ENCODE measurements at regions not wholly inside any gene's neighbourhood (a gene's known extent, or its start where the extent isn't known, plus 50 kb on each side); places are given as distances from the start of the nearest gene placed in this dataset.

GRCh38 chr9:6086006-6086655 is 70.7 kb upstream of the RANBP6 start:
- Histone ChIP-seq H3K9me3 (ENCODE audit: low read length) (no peaks in the 10 kb centered on the region), H3K4me2 (ENCODE audit: low read length) (no peak overlapping the region), H3K27ac (ENCODE audit: low read length) (no peak overlapping the region), H3K9ac (ENCODE audit: low read length) (no peak overlapping the region), H3K79me2 (replicated peaks; ENCODE audit: insufficient read depth, low read length) (no peaks in the 10 kb centered on the region), H3F3A (ENCODE audit: insufficient read depth, low read length, poor library complexity, severe bottlenecking) (no peaks in the 10 kb centered on the region), H3K27me3 (ENCODE audit: insufficient read depth, low read depth, low read length) (no peaks in the 10 kb centered on the region), H3K9me2 (ENCODE audit: insufficient read depth, low read length) (no peaks in the 10 kb centered on the region), H3K36me3 (ENCODE audit: insufficient read depth, low read length) (no peaks in the 10 kb centered on the region), H4K20me1 (ENCODE audit: insufficient read depth) (no peaks in the 10 kb centered on the region), H2AFZ (ENCODE audit: low read depth, low read length) (no peak overlapping the region), H3K4me3 (ENCODE audit: low read length) (no peak overlapping the region)
- TF ChIP-seq POLR2AphosphoS5 (IDR thresholded peaks at IDR 0.05) (no peak), EP300 (conservative IDR thresholded peaks at IDR 0.05; ENCODE audit: poor library complexity, severe bottlenecking) (no peak), TAF1 (IDR thresholded peaks at IDR 0.05; ENCODE audit: low read depth) (no peak), EZH2 (IDR thresholded peaks at IDR 0.05; ENCODE audit: borderline replicate concordance, insufficient read depth, low read length, poor library complexity, severe bottlenecking) (no peak), SMC3 (conservative IDR thresholded peaks at IDR 0.05; ENCODE audit: poor library complexity) (no peak), RAD21 (conservative IDR thresholded peaks at IDR 0.05) (no peak), MXI1 (conservative IDR thresholded peaks at IDR 0.05; ENCODE audit: poor library complexity, severe bottlenecking) (no peak)
- TF ChIP-seq, protein P1, sequence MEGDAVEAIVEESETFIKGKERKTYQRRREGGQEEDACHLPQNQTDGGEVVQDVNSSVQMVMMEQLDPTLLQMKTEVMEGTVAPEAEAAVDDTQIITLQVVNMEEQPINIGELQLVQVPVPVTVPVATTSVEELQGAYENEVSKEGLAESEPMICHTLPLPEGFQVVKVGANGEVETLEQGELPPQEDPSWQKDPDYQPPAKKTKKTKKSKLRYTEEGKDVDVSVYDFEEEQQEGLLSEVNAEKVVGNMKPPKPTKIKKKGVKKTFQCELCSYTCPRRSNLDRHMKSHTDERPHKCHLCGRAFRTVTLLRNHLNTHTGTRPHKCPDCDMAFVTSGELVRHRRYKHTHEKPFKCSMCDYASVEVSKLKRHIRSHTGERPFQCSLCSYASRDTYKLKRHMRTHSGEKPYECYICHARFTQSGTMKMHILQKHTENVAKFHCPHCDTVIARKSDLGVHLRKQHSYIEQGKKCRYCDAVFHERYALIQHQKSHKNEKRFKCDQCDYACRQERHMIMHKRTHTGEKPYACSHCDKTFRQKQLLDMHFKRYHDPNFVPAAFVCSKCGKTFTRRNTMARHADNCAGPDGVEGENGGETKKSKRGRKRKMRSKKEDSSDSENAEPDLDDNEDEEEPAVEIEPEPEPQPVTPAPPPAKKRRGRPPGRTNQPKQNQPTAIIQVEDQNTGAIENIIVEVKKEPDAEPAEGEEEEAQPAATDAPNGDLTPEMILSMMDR (IDR thresholded peaks at IDR 0.05; ENCODE audit: poor library complexity, severe bottlenecking): no peak
- TF ChIP-seq, protein P2, sequence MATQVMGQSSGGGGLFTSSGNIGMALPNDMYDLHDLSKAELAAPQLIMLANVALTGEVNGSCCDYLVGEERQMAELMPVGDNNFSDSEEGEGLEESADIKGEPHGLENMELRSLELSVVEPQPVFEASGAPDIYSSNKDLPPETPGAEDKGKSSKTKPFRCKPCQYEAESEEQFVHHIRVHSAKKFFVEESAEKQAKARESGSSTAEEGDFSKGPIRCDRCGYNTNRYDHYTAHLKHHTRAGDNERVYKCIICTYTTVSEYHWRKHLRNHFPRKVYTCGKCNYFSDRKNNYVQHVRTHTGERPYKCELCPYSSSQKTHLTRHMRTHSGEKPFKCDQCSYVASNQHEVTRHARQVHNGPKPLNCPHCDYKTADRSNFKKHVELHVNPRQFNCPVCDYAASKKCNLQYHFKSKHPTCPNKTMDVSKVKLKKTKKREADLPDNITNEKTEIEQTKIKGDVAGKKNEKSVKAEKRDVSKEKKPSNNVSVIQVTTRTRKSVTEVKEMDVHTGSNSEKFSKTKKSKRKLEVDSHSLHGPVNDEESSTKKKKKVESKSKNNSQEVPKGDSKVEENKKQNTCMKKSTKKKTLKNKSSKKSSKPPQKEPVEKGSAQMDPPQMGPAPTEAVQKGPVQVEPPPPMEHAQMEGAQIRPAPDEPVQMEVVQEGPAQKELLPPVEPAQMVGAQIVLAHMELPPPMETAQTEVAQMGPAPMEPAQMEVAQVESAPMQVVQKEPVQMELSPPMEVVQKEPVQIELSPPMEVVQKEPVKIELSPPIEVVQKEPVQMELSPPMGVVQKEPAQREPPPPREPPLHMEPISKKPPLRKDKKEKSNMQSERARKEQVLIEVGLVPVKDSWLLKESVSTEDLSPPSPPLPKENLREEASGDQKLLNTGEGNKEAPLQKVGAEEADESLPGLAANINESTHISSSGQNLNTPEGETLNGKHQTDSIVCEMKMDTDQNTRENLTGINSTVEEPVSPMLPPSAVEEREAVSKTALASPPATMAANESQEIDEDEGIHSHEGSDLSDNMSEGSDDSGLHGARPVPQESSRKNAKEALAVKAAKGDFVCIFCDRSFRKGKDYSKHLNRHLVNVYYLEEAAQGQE (IDR thresholded peaks at IDR 0.05; ENCODE audit: borderline replicate concordance): no peak

DNA sequence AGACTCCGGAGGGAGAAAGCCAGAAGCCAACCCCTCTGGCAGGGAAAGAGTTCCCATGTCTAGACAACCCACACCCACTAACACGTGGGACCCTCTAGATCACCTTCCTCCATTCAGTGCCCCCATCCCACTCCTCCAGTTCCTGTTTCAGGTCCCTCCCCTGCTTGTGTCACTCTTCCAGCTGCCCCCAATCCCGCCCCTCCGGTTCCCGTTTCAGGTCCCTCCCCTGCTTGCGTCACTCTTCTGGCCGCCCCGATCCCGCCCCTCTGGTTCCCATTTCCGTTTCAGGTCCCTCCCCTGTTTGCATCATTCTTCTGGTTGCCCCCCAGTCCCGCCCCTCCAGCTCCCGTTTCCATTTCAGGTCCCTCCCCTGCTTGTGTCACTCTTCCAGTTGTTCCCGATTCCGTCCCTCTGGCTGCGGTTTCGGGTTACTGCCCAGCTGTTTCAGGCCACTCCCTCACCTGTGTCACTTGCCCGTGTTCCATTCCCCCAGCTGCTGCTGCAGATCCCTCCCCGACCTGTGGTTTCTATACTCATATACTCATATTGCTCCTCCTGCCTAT is 64.8 kb upstream of the RANBP6 start:
- no peaks in the 10 kb centered on the region for H3K9me3 ChIP-seq (ENCODE audit: low read length)
- H2AFZ ChIP-seq (ENCODE audit: low read depth, low read length): peak overlapping the region; percentile 25
- no peaks in the 10 kb centered on the region for H3K36me3 ChIP-seq (ENCODE audit: insufficient read depth, low read length)
- H3K4me2 ChIP-seq (ENCODE audit: low read length): no peak overlapping the region
- no peaks in the 10 kb centered on the region for H3K9me2 ChIP-seq (ENCODE audit: insufficient read depth, low read length)
- peak overlapping the region; percentile 54 for H3K9ac ChIP-seq (ENCODE audit: low read length)
- no peaks in the 10 kb centered on the region for H3K79me2 ChIP-seq (replicated peaks; ENCODE audit: insufficient read depth, low read length)
- no peaks in the 10 kb centered on the region for H3F3A ChIP-seq (ENCODE audit: insufficient read depth, low read length, poor library complexity, severe bottlenecking)
- TF ChIP-seq RAD21 (conservative IDR thresholded peaks at IDR 0.05): no peak
- TF ChIP-seq, protein P1 (IDR thresholded peaks at IDR 0.05; ENCODE audit: poor library complexity, severe bottlenecking): peak; percentile 11
- TF ChIP-seq EZH2 (IDR thresholded peaks at IDR 0.05; ENCODE audit: borderline replicate concordance, insufficient read depth, low read length, poor library complexity, severe bottlenecking): no peak
- no peak for TF ChIP-seq TAF1 (IDR thresholded peaks at IDR 0.05; ENCODE audit: low read depth)
- TF ChIP-seq SMC3 (conservative IDR thresholded peaks at IDR 0.05; ENCODE audit: poor library complexity): no peak
- H3K4me3 ChIP-seq (ENCODE audit: low read length): peak overlapping the region; percentile 58
- H4K20me1 ChIP-seq (ENCODE audit: insufficient read depth): no peaks in the 10 kb centered on the region
- H3K27ac ChIP-seq (ENCODE audit: low read length): peak overlapping the region; percentile 39
- H3K27me3 ChIP-seq (ENCODE audit: insufficient read depth, low read depth, low read length): no peaks in the 10 kb centered on the region
